HG03354 (cell line): ENCODE measurements at regions not wholly inside any gene's neighbourhood (a gene's known extent, or its start where the extent isn't known, plus 50 kb on each side); places are given as distances from the start of the nearest gene placed in this dataset.

Source experiments
- ATAC-seq: cut with Tn5 transposase; IDR thresholded peaks from one replicate; pipeline ENCODE4 v1.9.1; 2021; ENCODE audit warnings: mild to moderate bottlenecking; ENCODE audit not compliant: unreplicated experiment, poor library complexity, severe bottlenecking

DNA sequence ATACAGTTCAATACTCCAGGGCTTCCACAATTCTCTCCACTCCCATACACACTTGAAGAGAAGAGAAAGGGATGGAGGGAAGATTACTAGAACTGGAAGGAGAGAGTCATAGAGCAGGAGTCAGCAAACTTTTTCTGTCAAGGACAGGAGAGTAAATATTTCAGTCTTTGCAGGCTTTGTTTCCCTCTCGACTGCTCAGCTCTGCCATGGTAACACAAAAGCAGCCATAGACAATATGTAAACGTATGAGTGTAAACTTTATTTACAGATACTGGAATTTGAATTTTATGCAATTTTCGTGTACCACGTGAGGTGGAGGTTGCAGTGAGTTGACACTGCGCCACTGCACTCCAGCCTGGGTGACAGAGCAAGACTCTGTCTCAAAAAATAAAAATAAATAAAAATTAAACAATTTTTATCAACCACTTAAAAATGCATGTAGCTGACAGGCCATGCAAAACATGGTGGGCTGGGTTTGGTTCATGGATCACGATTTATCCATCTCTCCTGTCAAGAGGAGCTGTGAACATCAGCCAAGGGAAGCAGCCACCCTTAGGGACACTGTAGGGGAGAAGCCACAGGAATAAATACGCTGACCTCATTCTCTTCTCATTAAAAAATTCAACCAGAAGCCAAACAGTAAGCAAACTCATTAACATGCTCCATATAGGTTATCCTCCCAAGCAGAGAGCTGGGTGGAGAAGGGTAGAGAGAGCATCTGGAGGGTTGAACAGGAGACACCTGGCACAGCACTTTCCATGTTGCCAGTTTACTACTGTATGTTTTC, 266.4 kb upstream of the FN1 start:
- no peak for ATAC-seq

DNA sequence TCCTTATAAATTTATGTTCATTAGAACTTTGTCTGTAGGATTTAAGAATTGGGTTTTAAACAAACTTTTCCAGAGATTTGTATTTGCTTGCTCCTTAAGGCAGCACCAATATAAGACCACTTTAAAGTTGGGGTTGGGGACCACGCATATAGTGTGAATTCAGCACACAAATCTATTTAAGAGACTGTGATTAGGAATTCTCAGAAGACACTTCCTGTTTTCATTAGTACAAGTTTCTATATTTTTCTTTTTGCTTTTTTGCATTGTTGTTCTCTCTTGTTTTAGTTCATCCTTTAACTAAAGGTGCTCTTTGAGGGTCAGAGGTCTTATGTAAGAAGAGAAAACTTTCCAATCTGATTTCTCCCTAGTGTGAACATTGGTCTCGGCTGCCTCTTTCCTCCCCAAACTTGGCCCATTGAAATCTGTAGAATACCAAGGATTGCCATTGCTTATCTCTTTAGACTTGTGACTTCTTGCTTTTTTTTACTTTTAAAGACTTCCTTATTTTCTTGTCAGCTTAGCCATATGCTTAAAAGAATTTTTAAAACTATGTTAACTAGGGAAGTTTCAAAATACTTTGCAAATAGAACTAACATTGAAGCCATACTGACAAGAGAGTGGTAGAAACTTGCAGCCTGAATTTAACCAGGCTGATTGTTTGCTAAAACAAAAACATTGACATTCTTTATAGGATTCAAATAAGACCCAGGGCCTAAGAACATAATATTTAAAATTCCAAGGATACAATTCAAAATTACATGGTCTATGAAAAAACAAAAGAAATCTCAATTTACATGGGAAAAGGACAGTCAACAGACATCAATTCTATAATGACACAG, 264.1 kb upstream of the FN1 start:
- ATAC-seq = no peak

- no peak for ATAC-seq
Observed at GRCh38 chr2:215699018-215699417, 263.1 kb upstream of the FN1 start.

DNA sequence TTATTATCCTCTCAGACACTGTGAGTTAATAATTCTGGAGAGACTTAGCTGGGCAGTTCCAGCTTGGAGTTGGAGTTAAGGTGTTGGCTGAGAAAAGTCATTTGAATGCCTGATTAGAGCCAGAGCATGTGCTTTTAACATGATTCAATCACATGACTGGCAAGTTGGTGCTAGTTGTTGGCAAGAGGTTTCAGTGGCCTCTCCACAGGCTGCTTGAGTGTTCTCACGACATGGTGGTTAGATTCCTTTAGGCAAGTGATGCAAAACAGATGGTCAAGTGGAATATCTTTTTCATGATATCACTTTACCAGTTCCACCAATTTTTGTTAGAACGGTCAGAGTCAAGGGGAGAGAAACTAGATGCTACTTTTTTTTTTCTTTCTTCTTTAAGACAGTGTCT, 262.7 kb upstream of the FN1 start:
- ATAC-seq = no peak

DNA sequence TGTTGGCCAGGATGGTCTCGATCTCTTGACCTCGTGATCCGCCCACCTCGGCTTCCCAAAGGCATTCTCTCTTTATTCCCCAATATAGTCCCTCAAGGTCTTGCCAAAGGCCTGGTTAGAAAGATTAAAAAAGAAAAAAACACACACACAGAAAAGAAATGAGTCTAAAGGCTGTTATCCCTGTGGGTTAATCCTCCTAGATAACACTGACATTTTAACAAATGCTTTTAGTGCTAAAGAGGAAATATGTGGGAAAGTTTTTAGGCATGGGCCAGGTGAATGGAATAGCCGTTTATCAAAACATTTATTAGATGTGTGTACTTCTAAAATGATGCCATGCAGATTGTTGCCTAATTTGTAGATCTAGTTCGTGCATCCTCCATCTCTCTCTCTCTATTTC, 261.6 kb upstream of the FN1 start:
- ATAC-seq = no peak

DNA sequence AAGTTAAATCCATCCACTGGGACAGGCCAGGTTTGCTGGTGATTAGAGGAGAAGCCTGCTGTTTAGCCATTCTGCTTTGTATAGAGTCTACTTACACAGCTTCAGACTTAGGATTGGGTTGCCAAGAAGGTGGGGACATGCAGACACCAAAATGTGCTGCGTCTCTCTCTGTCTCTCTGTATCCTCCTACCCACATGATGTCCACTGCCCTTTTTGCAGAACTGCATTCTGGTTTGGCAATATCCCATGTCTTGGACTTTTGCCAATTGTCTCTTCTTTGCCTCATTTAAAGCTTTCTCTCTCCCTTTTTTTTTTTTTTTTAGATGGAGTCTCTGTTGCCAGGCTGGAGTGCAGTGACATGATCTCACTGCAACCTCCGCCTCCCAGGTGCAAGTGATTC, 261.1 kb upstream of the FN1 start:
- ATAC-seq = no peak

DNA sequence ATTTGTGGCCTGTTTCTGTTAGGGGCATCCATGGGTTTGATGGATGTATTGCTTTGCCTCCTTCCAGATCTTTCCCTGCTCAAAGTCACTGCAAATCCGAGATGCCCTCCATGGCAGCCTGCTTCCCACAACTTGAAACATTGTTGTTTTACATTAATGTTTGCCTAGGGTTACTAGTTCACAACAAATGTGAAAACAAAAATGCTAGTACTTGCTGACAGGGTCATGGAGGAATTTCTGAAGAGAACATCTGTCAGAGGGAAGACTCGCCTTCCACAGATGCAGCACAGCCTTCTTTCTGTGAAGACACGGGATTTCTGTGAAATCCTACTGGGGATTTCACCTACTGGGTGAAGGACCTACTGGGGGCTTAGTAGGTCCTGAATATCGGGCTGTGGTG, 260.0 kb upstream of the FN1 start:
- ATAC-seq = no peak

GRCh38 chr2:215693999-215694580, 258.2 kb upstream of the FN1 start:
- ATAC-seq = no peak

DNA sequence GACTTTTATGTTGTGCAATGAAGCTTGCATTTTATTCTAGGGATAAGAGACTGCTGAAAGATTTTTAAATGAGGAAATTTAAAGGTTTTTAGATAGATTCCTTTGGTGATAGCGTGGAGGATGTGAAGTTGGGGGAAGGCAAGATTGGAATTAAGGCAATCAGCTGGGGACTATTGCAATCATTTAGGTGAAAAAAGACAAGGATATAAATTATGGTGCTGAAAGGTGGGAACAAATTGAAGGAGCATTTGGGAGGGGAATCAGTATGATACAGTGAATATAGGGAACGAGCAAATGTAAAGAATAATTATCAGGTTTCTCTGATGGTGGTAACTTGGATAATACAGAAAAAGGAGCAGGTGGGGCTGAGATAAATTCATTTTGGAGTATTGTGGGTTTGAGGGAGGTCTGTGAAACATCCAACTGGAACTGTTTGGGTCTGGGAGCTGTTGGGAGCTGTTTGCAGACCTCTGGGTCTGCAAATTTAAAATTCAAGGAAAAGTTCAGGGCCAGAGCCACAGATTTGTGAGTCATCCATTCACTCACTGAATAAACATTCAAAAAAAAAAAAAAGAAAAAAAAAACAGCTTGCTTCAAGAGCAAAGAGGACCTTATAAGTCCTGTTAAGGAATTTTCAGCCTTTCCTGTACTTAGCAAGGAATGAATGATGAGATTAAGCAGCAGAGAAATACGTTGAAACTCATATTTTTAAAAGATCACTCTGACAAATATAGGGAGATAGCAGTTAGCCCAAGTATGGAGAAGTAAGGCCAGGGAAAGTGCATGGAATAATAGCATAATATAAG, 257.5 kb upstream of the FN1 start:
- no peak for ATAC-seq

DNA sequence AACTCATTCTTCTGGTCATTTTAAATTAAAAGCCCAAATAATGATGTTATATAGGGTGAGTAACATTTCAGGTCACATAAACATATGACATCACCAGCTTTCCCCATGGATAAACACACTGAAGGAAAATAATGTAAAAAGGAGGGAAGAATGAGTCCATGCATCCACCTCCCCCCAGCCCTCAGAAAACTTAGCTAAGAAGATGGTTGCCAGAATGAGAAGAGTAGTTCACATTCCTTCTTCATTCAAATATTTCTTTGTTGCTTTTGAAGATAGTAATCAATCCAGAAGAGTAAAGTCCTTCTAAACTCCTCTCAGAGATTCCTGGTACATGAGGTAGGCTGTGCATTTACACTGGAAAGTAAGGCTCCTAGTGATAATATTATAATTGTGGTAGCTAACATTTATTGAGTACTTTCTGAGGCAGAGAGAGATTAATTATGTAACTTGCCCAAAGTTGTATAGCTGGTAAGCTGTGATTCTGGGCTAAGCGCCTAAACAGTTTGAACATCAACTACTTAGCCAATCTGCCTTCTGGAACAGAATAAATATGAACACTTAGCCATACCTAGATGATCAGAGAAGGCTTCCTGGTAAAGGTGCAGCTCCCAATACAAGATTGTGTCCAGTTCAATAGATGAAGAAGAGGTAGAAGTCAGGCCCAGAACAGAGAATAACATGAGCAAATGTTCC, 256.7 kb upstream of the FN1 start:
- ATAC-seq = no peak

DNA sequence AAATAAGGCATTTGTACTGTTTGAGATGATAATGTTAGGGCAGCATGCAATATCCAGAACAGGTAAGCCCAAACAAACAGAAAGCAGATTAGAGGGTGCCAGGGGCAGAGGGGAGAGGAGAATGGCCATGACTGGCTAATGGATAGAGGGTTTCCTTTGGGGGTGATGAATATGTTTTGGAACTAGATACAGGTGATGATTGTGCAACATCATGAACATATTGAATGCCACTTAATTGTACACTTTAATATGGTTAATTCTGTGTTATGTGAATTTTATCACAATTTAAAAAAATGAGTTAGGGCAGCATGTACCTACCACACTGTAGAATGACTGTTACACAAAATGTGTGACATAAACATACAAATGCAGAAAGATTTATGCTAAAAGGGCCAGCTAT, 255.5 kb upstream of the FN1 start:
- ATAC-seq = no peak

DNA sequence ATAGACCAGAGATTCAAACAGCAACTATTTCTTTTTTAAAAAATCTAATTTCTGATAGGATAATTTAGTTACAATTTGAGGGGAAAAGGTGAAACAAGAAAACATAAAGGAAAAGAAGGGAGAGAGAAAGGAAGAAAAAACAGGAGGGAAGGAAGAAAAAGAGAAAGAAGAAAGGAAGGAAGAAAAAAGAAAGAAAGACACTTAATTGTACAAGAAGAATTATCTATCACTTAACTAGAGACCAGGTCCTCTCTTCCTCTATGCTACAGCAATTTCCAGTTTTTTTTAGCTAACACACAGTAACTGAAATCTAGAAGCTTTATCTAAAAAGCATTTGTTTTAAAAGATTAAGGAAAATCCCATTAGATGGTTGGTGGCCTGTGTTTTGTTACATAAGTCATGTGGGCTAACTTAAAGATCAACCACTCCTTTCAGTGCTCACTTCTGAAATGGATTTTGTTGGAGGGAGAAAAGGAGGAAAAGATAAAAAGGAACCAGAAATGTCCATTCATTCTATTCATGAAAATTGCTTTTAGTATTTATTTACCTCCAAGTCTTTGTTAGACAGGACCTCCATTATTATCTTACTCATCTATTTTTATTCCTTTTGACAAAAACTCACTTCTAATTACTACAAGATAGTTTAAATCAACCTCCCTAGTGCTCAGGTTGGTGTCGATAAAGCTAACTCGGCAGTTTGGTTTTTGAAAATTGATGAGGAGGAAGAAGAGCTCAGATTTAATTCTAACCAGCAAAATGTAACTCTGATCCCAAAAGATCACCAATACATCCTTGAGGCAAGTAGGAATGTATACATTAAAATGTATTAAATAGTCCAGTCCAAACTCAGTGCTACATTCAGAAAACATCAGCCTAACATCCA, 251.5 kb upstream of the FN1 start:
- no peak for ATAC-seq

DNA sequence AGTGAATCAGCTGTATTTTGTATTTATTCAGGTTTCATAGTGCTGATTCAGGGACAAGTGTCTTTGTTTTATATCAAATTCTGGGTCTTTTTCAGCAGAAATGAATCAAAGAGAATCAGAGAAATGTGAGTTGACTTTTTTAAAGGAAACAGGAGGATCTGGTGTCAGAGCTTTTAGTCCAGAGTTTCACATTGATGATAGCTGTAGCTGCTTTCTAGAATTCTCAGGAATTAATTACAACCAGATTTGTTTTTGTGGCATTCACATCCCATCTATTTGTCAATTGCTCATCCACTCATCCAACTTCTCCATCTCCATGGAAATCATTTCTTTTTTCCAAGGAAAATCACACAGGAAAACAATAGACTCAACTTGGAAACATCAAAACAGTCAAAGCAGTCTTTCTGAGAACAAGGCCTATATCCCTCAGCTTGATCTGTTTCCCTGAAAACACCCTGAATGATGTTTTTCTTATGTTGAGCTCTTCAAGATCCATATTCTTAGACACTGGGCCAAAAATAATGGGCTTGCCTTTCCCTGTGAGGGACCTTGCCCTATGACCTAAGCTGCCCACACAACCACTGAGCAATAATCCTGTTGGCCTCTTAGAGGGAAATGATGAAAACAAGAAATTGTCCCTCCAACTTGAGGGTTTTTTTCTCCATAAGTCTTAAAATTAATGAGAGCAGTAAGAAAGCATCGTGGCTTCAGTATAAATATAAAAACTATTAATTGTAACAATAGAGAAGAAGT, 249.5 kb upstream of the FN1 start:
- no peak for ATAC-seq

GRCh38 chr2:215684448-215685237, 248.8 kb upstream of the FN1 start:
- ATAC-seq = no peak

- ATAC-seq = no peak
Observed at GRCh38 chr2:215683295-215683694, 247.4 kb upstream of the FN1 start.

DNA sequence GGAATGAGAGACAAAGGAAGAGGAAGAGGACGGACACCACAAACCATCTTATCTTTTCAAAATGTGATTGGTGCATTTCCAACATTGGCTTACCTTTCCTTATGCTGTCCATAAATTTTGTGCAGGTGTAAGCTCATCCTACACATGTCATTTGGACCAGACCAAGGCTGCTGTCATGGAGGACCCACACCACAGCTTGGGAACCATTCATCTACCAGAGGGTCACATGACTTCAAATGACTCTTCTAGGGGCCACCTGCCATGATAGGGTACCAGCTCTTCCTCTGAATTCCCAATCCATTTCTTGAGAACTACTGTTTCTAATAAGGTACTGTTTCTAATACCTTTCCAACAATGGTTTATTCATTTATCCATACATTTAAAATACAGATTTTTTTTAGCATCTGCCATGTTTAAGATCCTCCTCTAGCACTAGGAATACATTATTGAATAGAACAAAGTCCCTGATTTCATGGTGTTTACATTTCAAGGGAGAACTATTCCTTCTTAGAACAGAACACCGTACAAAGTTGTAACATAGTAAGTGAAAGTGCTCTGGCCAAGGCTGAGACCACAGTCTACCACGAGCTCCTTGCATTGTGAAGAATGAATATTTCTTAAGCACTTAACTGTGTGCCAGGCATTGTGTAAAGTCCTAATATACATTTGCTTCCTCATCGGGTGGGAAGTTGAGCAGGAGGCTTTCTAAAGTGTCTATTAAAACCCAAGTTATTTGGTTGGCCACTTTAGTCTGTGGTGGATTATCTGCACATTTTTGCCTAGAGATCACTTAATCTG, 246.1 kb upstream of the FN1 start:
- ATAC-seq = no peak
